K562 (cell line): ENCODE measurements at regions not wholly inside any gene's neighbourhood (a gene's known extent, or its start where the extent isn't known, plus 50 kb on each side); places are given as distances from the start of the nearest gene placed in this dataset.

Source experiments
- ATAC-seq: fragments of 200-7000 bp; cut with Tn5 transposase; 3 replicates; pipeline ENCODE4 v1.9.1; 2020; ENCODE audit warnings: moderate library complexity
- BruUV-seq: library from RNA; stranded (reverse); fragments of 400-500 nt; replicated peaks from 2 replicates; lab custom pipeline; 2021; lab: Mats Ljungman, UMichigan
- CTCF ChIA-PET: fragments of 300-600 bp; formaldehyde crosslinking; extraction: SDS; loops from one replicate; lab custom pipeline; 2021; ENCODE audit warnings: low intra/inter-chr PET ratio; lab: Yijun Ruan, JAX
- POLR2A ChIA-PET: fragments of 300-600, 350-650 bp; sonication (Branson Sonifier 250); formaldehyde crosslinking; extraction: SDS; loops from one replicate; lab custom pipeline; 2021; ENCODE audit warnings: antibody characterized with exemption, inconsistent platforms; lab: Yijun Ruan, JAX
- DNase-seq, 4 experiments: peaks; one replicate each; pipeline versions ENCODE4 v3.0.0 to v3.0.0-alpha.2; 2011 to 2018; ENCODE audit warnings: low spot score in 3 of 4, mixed read lengths in 3 of 4; ENCODE audit errors: extremely low read depth in 1 of 4
- FAIRE-seq: peaks from 2 replicates; lab custom pipeline; 2011; peaks lifted over from hg19 to GRCh38; lab: Jason Lieb, UNC
- H2AFZ ChIP-seq: 2 replicates; pipeline ENCODE4 v1.6.0; 2011; ENCODE audit warnings: low read depth, low read length, control low read depth, inconsistent platforms
- H3K27ac ChIP-seq: fragments of 200-600 bp; 3 replicates; pipeline ENCODE4 v1.8.0; 2011; ENCODE audit warnings: low read depth, mild to moderate bottlenecking, control low read depth, inconsistent platforms, low read length, moderate library complexity, mixed read lengths; ENCODE audit errors: extremely low read depth
- H3K27me3 ChIP-seq, 2 experiments: fragments of 300-600 bp in 1 of 2; 2 replicates in 1 of 2; 3 replicates in 1 of 2; pipeline versions ENCODE4 v1.6.0 to v1.8.0; 2011; ENCODE audit warnings: inconsistent platforms in 2 of 2, low read length in 2 of 2, mild to moderate bottlenecking in 1 of 2, mixed read lengths in 1 of 2, moderate library complexity in 1 of 2; ENCODE audit not compliant: control insufficient read depth in 2 of 2, insufficient read depth in 2 of 2
- H3K36me3 ChIP-seq: fragments of 300-600 bp; 3 replicates; pipeline ENCODE4 v1.8.0; 2011; ENCODE audit warnings: mild to moderate bottlenecking, low read length, inconsistent platforms; ENCODE audit not compliant: control insufficient read depth, insufficient read depth
- H3K4me1 ChIP-seq, 2 experiments: fragments of 200-600 bp in 1 of 2; replicated peaks in 1 of 2; 2 replicates in 1 of 2; 3 replicates in 1 of 2; pipeline versions ENCODE4 v1.5.1 to v1.8.0; 2011; ENCODE audit warnings: inconsistent platforms in 2 of 2, low read length in 2 of 2, mild to moderate bottlenecking in 1 of 2, mixed read lengths in 1 of 2, moderate library complexity in 1 of 2; ENCODE audit not compliant: control insufficient read depth in 2 of 2, insufficient read depth in 2 of 2
- H3K4me2 ChIP-seq: 2 replicates; pipeline ENCODE4 v1.6.1; 2011; ENCODE audit warnings: low read length, control low read depth, inconsistent platforms, mixed read lengths; ENCODE audit not compliant: insufficient read depth
- H3K4me3 ChIP-seq: fragments of 200-600 bp; sonication (generic), shearing (Covaris generic); 2 replicates; pipeline ENCODE4 v1.5.1; 2016; ENCODE audit warnings: control low read depth, inconsistent platforms
- H3K79me2 ChIP-seq: fragments of 200-600 bp; 3 replicates; pipeline ENCODE4 v1.8.0; 2011; ENCODE audit warnings: low read length, inconsistent platforms; ENCODE audit not compliant: control insufficient read depth, insufficient read depth
- H3K9ac ChIP-seq, 2 experiments: 2 replicates each; pipeline versions ENCODE4 v1.6.0 to v1.6.1; 2011; ENCODE audit warnings: low read depth in 2 of 2, low read length in 2 of 2, control low read depth in 1 of 2, inconsistent platforms in 1 of 2, mild to moderate bottlenecking in 1 of 2, mixed read lengths in 1 of 2; ENCODE audit not compliant: insufficient read depth in 1 of 2
- H3K9me1 ChIP-seq: one replicate; pipeline ENCODE4 v1.6.0; 2011; ENCODE audit warnings: inconsistent platforms, mild to moderate bottlenecking, low read length, moderate library complexity; ENCODE audit not compliant: control insufficient read depth, insufficient read depth
- H3K9me3 ChIP-seq: replicated peaks from 2 replicates; pipeline ENCODE4 v1.5.1; 2011; ENCODE audit warnings: low read depth, low read length, inconsistent platforms; ENCODE audit not compliant: control insufficient read depth, insufficient read depth
- H4K20me1 ChIP-seq: replicated peaks from 2 replicates; pipeline ENCODE4 v1.6.1; 2011; ENCODE audit warnings: low read length, inconsistent platforms, mixed read lengths; ENCODE audit not compliant: control insufficient read depth, insufficient read depth
- BCLAF1 ChIP-seq, 2 experiments: fragments of 450-650 bp in 1 of 2; IDR thresholded peaks; 2 replicates each; pipeline ENCODE4 v1.6.1; 2011 to 2017; ENCODE audit warnings: low read depth in 2 of 2, antibody characterized with exemption in 1 of 2, borderline replicate concordance in 1 of 2, low read length in 1 of 2, mild to moderate bottlenecking in 1 of 2, mixed read lengths in 1 of 2; ENCODE audit not compliant: control insufficient read depth in 1 of 2
- ERF ChIP-seq: fragments of 450-650 bp; formaldehyde crosslinking; IDR thresholded peaks from 2 replicates; pipeline ENCODE4 v1.4.0; 2020; ENCODE audit warnings: mild to moderate bottlenecking, mixed read lengths
- MLLT1 ChIP-seq, 2 experiments: fragments of 450-650 bp; IDR thresholded peaks; 2 replicates each; pipeline ENCODE4 v1.6.1; 2016
- MXI1 ChIP-seq: IDR thresholded peaks from 2 replicates; pipeline ENCODE4 v1.6.1; 2011; ENCODE audit warnings: low read depth, mild to moderate bottlenecking, improper control_type of control experiment, low read length
- SMC3 ChIP-seq: conservative IDR thresholded peaks from 2 replicates; pipeline ENCODE4 v1.6.1; 2011; ENCODE audit warnings: low read depth, low read length, improper control_type of control experiment; ENCODE audit not compliant: insufficient read depth
- USF1 ChIP-seq: sonication (generic); formaldehyde crosslinking; IDR thresholded peaks from 2 replicates; pipeline ENCODE4 v1.9.0; 2022; ENCODE audit warnings: mild to moderate bottlenecking, missing genetic modification reagents
- ZSCAN32 ChIP-seq: fragments of 450-650 bp; formaldehyde crosslinking; IDR thresholded peaks from 2 replicates; pipeline ENCODE4 v1.4.0; 2020; ENCODE audit warnings: mild to moderate bottlenecking, moderate library complexity
- WGBS: fragments of 100-300 bp; shearing (Covaris generic); methylation state at CpG from one replicate; pipeline ENCODE4 v1.1.6; 2016; ENCODE audit warnings: low coverage, mixed read lengths; ENCODE audit not compliant: insufficient coverage; ENCODE audit errors: missing lambda C conversion rate; 5-methylcytosine and 5-hydroxymethylcytosine counted together
- in situ Hi-C: fragments of 300-500 bp; cut with MboI; formaldehyde crosslinking; loops from 4 replicates; pipeline ENCODE4 v1.15.0; 2018; ENCODE audit warnings: inconsistent platforms, mixed read lengths
- intact Hi-C: fragments of 100-400 bp; cut with micrococcal nuclease; formaldehyde crosslinking; loops from 2 replicates; pipeline ENCODE4 v1.14.2; 2022
- TF ChIP-seq, protein P1 (sequence below): fragments of 450-650 bp; IDR thresholded peaks from 2 replicates; pipeline ENCODE4 v1.6.1; 2018; ENCODE audit not compliant: partially characterized antibody
- TF ChIP-seq, protein P2 (sequence below): fragments of 250-450 bp; sonication (Bioruptor Pico); IDR thresholded peaks from 2 replicates; pipeline ENCODE4 v1.8.0; 2022; ENCODE audit warnings: inconsistent platforms

- no peak for TF ChIP-seq BCLAF1 (IDR thresholded peaks at IDR 0.05; ENCODE audit: borderline replicate concordance in 1 of 2, control insufficient read depth in 1 of 2, low read depth in 2 of 2, low read length in 1 of 2)
These were observed 224.0 kb upstream of the LNX1 start (continued) for GRCh38 chr4:53815281-53815680.

GRCh38 chr4:53813998-53814397 is 222.7 kb upstream of the LNX1 start:
- H3K27ac ChIP-seq = no peak overlapping the region
- no peak overlapping the region for H3K9ac ChIP-seq
- no peak overlapping the region for H2AFZ ChIP-seq
- in situ Hi-C loops = loop anchor here (25.0 kb wide), 1 partner anchor 802 kb away; no protein-coding TSS in a partner anchor
- intact Hi-C loops = no loop called here
- no peak for DNase-seq
- H4K20me1 ChIP-seq = no peaks in the 10 kb centered on the region
- no peak for FAIRE-seq
- H3K36me3 ChIP-seq = no peaks in the 10 kb centered on the region
- no peak for ATAC-seq
- BruUV-seq = no TSS peak
- peaks cover 0 to 4% of the 10 kb centered on the region in 2 experiments; a peak in 2 of 5 replicates for H3K27me3 ChIP-seq
- ChIA-PET POLR2A (no interaction called here), CTCF (no interaction called here)
- H3K9me1 ChIP-seq = no peaks in the 10 kb centered on the region
- no peaks in the 10 kb centered on the region for H3K9me3 ChIP-seq
- H3K4me1 ChIP-seq = no peaks in the 10 kb centered on the region
- no peaks in the 10 kb centered on the region for H3K79me2 ChIP-seq
- H3K4me2 ChIP-seq = no peak overlapping the region
- 3% methylated on average over 4 of the region's 4 CpGs for WGBS
- H3K4me3 ChIP-seq = no peak overlapping the region
- TF ChIP-seq ERF = no peak
- no peak for TF ChIP-seq ZSCAN32 (CRISPR knock-in tag)
- TF ChIP-seq MXI1 = no peak
- TF ChIP-seq, protein P1, sequence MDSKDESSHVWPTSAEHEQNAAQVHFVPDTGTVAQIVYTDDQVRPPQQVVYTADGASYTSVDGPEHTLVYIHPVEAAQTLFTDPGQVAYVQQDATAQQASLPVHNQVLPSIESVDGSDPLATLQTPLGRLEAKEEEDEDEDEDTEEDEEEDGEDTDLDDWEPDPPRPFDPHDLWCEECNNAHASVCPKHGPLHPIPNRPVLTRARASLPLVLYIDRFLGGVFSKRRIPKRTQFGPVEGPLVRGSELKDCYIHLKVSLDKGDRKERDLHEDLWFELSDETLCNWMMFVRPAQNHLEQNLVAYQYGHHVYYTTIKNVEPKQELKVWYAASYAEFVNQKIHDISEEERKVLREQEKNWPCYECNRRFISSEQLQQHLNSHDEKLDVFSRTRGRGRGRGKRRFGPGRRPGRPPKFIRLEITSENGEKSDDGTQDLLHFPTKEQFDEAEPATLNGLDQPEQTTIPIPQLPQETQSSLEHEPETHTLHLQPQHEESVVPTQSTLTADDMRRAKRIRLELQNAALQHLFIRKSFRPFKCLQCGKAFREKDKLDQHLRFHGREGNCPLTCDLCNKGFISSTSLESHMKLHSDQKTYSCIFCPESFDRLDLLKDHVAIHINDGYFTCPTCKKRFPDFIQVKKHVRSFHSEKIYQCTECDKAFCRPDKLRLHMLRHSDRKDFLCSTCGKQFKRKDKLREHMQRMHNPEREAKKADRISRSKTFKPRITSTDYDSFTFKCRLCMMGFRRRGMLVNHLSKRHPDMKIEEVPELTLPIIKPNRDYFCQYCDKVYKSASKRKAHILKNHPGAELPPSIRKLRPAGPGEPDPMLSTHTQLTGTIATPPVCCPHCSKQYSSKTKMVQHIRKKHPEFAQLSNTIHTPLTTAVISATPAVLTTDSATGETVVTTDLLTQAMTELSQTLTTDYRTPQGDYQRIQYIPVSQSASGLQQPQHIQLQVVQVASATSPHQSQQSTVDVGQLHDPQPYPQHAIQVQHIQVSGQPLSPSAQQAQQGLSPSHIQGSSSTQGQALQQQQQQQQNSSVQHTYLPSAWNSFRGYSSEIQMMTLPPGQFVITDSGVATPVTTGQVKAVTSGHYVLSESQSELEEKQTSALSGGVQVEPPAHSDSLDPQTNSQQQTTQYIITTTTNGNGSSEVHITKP = no peak
- TF ChIP-seq MLLT1 (IDR thresholded peaks at IDR 0.05) = no peak
- no peak for TF ChIP-seq USF1 (CRISPR knock-in tag)
- no peak for TF ChIP-seq SMC3
- TF ChIP-seq, protein P2, sequence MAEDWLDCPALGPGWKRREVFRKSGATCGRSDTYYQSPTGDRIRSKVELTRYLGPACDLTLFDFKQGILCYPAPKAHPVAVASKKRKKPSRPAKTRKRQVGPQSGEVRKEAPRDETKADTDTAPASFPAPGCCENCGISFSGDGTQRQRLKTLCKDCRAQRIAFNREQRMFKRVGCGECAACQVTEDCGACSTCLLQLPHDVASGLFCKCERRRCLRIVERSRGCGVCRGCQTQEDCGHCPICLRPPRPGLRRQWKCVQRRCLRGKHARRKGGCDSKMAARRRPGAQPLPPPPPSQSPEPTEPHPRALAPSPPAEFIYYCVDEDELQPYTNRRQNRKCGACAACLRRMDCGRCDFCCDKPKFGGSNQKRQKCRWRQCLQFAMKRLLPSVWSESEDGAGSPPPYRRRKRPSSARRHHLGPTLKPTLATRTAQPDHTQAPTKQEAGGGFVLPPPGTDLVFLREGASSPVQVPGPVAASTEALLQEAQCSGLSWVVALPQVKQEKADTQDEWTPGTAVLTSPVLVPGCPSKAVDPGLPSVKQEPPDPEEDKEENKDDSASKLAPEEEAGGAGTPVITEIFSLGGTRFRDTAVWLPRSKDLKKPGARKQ (CRISPR knock-in tag) = no peak
